Mesodermal cell (in vitro differentiated cells): ENCODE measurements at regions not wholly inside any gene's neighbourhood (a gene's known extent, or its start where the extent isn't known, plus 50 kb on each side); places are given as distances from the start of the nearest gene placed in this dataset.

Source experiments
- H3K27ac ChIP-seq: 2 replicates; pipeline ENCODE4 v1.7.0; 2013; ENCODE audit warnings: mild to moderate bottlenecking, low read depth, low read length, moderate library complexity; ENCODE audit not compliant: severe bottlenecking
- H3K36me3 ChIP-seq: 2 replicates; pipeline ENCODE4 v1.7.1; 2013; ENCODE audit warnings: mild to moderate bottlenecking, low read length, moderate library complexity; ENCODE audit not compliant: control insufficient read depth, insufficient read depth
- H3K4me1 ChIP-seq: one replicate; pipeline ENCODE4 v1.7.1; 2013; ENCODE audit warnings: mild to moderate bottlenecking, low read length; ENCODE audit not compliant: insufficient read depth, control insufficient read depth, poor library complexity, severe bottlenecking
- H3K4me3 ChIP-seq: 2 replicates; pipeline ENCODE4 v1.7.0; 2013; ENCODE audit warnings: low read length, control low read depth, mild to moderate bottlenecking; ENCODE audit not compliant: insufficient read depth, poor library complexity, severe bottlenecking; ENCODE audit errors: extremely low read depth
- H3K9me3 ChIP-seq: 2 replicates; pipeline ENCODE4 v1.7.1; 2013; ENCODE audit warnings: mild to moderate bottlenecking, low read length, moderate library complexity; ENCODE audit not compliant: control insufficient read depth
- WGBS, 2 experiments: methylation state at CpG; one replicate each; pipeline ENCODE4 v1.1.5; 2013; ENCODE audit warnings: missing lambda C conversion rate in 2 of 2; ENCODE audit not compliant: insufficient coverage in 2 of 2; 5-methylcytosine and 5-hydroxymethylcytosine counted together

GRCh38 chr1:204756349-204756748 is 70.8 kb upstream of the LRRN2 start:
- Histone ChIP-seq H3K4me3 (no peak overlapping the region), H3K27ac (no peak overlapping the region), H3K4me1 (no peaks in the 10 kb centered on the region), H3K36me3 (no peaks in the 10 kb centered on the region), H3K9me3 (peaks cover 9% of the 10 kb centered on the region)
- WGBS, 2 experiments, result 92 to 96% methylated on average over 7 of the region's 7 CpGs

DNA sequence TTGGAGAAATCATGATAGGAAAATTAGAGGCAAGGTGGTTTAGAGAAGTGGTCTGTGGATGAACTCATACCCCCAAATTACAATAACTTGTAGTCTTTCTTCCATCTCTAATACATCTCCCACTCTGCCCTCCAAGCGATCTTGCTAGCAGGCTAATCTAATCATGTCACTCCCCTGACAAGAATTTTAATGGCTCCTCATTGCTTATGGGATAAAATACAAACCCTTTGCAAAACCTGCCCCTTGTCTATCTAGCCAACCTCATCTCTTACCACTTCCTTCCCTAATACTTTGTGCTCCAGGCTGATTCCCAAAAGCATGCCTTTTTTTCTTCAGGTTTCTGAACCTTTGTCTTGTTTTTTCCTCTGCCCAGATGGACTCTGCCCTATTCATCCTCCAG is 71.3 kb upstream of the LRRN2 start:
- H3K9me3 ChIP-seq, result peaks cover 9% of the 10 kb centered on the region
- H3K4me1 ChIP-seq, result no peaks in the 10 kb centered on the region
- no peak overlapping the region for H3K27ac ChIP-seq
- 90 to 100% methylated on average over 1 of the region's 1 CpG for WGBS, 2 experiments
- no peaks in the 10 kb centered on the region for H3K36me3 ChIP-seq
- H3K4me3 ChIP-seq, result no peak overlapping the region

GRCh38 chr1:204758601-204759000 is 73.1 kb upstream of the LRRN2 start:
- WGBS, 2 experiments, result 72 to 82% methylated on average over 2 of the region's 2 CpGs
- Histone ChIP-seq H3K4me1 (peaks cover 2% of the 10 kb centered on the region), H3K4me3 (no peak overlapping the region), H3K36me3 (no peaks in the 10 kb centered on the region), H3K9me3 (peaks cover 9% of the 10 kb centered on the region), H3K27ac (no peak overlapping the region)

- WGBS, 2 experiments, result 94 to 100% methylated on average over 2 of the region's 2 CpGs
- Histone ChIP-seq H3K9me3 (peaks cover 9% of the 10 kb centered on the region), H3K4me3 (no peak overlapping the region), H3K4me1 (peaks cover 6% of the 10 kb centered on the region), H3K36me3 (no peaks in the 10 kb centered on the region), H3K27ac (no peak overlapping the region)
These were observed 74.8 kb upstream of the LRRN2 start for GRCh38 chr1:204760350-204760749.

DNA sequence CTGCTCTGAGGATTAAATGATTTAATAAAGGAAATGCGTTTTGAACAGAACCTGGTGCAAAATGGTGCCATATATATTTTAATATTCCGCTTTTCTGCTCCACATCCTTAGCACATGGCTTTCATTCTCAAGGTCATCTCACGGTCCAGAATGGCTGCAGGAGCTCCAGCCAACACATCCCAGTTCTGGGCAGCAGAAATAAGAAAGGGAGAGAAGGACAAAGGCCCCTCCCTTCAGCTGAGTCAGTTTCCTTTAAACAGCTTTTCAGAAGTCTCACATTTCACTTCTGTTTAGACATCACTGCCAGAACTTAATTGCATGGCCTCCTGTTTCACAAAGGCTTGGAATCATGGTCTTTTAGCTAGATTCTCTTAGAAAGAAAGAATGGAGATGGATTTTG is 75.2 kb upstream of the LRRN2 start:
- no peak overlapping the region for H3K27ac ChIP-seq
- WGBS, 2 experiments, result 60% methylated on average over 3 of the region's 3 CpGs; no CpG with 5 or more reads in 1 of the 2 experiments
- H3K9me3 ChIP-seq, result peaks cover 9% of the 10 kb centered on the region
- no peak overlapping the region for H3K4me3 ChIP-seq
- H3K4me1 ChIP-seq, result peaks cover 6% of the 10 kb centered on the region
- no peaks in the 10 kb centered on the region for H3K36me3 ChIP-seq

- WGBS, 2 experiments, result 31 to 32% methylated on average over 14 to 18 of the region's 18 CpGs
- peaks cover 6% of the 10 kb centered on the region for H3K4me1 ChIP-seq
- no peaks in the 10 kb centered on the region for H3K36me3 ChIP-seq
- no peak overlapping the region for H3K27ac ChIP-seq
- H3K4me3 ChIP-seq, result no peak overlapping the region
- H3K9me3 ChIP-seq, result peaks cover 9% of the 10 kb centered on the region
These were observed 78.4 kb upstream of the LRRN2 start for GRCh38 chr1:204763773-204764427.

- H3K9me3 ChIP-seq, result no peaks in the 10 kb centered on the region
- WGBS, 2 experiments, result 90 to 100% methylated on average over 1 to 2 of the region's 2 CpGs
- H3K36me3 ChIP-seq, result no peaks in the 10 kb centered on the region
- H3K4me1 ChIP-seq, result no peaks in the 10 kb centered on the region
- no peak overlapping the region for H3K4me3 ChIP-seq
- H3K27ac ChIP-seq, result no peak overlapping the region
These were observed 84.5 kb upstream of the LRRN2 start for GRCh38 chr1:204769997-204770396.

- no peaks in the 10 kb centered on the region for H3K9me3 ChIP-seq
- H3K4me3 ChIP-seq, result no peak overlapping the region
- H3K27ac ChIP-seq, result no peak overlapping the region
- no peaks in the 10 kb centered on the region for H3K36me3 ChIP-seq
- 93 to 96% methylated on average over 6 of the region's 7 CpGs for WGBS, 2 experiments
- no peaks in the 10 kb centered on the region for H3K4me1 ChIP-seq
These were observed 85.8 kb upstream of the LRRN2 start for GRCh38 chr1:204771358-204771757.

DNA sequence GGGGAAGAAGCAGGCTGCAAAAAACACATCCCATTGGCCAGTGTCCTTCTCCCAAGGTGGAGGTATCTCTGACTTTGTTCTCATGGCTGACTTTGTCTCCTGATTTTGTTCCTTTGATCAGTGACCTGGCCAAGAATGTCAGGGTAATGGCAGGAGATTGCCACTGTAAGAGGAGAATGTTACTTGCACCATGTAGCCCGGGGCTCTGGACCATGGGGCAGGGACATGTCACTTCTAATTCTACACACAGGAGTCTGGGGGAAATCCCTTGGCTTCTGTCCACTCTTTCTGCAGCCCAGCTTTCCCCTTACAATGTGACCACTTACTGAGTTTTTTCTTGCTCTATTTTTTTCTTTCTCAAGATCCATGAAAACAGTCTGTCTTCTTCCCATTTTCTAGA is 87.7 kb upstream of the LRRN2 start:
- Histone ChIP-seq H3K4me3 (no peak overlapping the region), H3K27ac (no peak overlapping the region), H3K36me3 (no peaks in the 10 kb centered on the region), H3K4me1 (no peaks in the 10 kb centered on the region), H3K9me3 (no peaks in the 10 kb centered on the region)
- 89 to 90% methylated on average over 1 of the region's 1 CpG for WGBS, 2 experiments

DNA sequence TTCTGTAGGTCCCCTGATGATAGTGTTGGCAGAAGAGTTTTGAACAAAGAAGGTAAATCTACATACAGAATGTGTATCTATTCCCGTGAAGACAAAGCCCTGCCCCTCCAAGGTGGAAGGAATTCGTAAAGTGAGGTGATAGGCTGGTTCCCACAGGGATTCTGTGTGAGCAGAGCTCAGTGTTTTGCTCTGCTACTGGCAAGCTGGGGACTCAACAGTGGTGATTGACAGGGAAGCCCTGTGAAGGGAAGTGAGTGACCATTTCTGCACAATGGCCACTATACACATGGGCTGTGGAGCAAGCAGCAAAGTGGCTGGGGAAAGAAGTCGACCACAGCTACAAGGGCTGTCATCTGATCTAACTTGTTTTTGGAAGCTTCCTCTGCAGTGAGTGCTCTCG is 90.0 kb upstream of the LRRN2 start:
- Histone ChIP-seq H3K27ac (no peak overlapping the region), H3K9me3 (no peaks in the 10 kb centered on the region), H3K4me1 (no peaks in the 10 kb centered on the region), H3K4me3 (no peak overlapping the region), H3K36me3 (no peaks in the 10 kb centered on the region)
- 83 to 85% methylated on average over 3 to 4 of the region's 4 CpGs for WGBS, 2 experiments

DNA sequence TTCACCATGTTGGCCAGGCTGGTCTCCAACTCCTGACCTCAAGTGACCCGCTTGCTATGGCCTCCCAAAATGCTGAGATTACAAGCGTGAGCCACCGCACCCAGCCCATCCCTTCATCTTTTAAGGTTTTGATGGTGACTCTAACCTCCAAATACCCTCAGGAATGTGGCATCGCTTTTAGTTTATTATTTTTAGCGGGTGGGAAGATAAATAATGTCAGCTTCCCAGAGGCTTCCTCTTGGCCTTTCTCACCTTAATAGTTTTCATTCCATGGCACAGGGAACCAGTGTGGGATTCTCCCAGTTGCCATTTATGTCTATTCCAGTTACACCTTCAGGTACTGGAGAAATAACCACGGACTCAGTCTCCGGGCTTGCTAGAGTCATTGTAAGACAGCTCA is 92.1 kb upstream of the LRRN2 start:
- WGBS, 2 experiments, result 89 to 96% methylated on average over 1 to 5 of the region's 7 CpGs
- Histone ChIP-seq H3K4me3 (no peak overlapping the region), H3K36me3 (no peaks in the 10 kb centered on the region), H3K4me1 (no peaks in the 10 kb centered on the region), H3K27ac (no peak overlapping the region), H3K9me3 (no peaks in the 10 kb centered on the region)
